ENCODE measurements at regions not wholly inside any gene's neighbourhood (a gene's known extent, or its start where the extent isn't known, plus 50 kb on each side); places are given as distances from the start of the nearest gene placed in this dataset.

DNA sequence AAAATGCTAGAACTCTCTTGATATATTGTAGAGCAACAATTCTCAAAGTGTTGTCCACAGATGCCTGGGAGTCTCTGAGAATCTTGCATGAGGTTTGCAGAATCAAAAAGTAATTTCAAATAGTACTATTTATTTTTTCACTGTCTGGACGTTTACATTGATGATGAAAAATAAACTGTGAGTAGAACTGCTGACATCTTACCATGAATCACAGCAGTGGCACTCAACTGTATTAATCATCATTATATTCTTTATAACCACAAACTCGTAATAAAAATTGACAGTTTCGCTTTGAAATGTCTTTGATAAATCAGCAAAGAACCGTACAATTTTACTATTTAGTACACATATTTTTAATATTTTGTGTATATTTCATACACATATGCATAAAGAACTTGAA is 94.5 kb downstream of the NAF1 start (continued):
- TF ChIP-seq SP2 (IDR thresholded peaks at IDR 0.05; ENCODE audit: low read length) (no peak), FOSL1 (IDR thresholded peaks at IDR 0.05; ENCODE audit: insufficient read depth, low read depth, low read length) (no peak)

DNA sequence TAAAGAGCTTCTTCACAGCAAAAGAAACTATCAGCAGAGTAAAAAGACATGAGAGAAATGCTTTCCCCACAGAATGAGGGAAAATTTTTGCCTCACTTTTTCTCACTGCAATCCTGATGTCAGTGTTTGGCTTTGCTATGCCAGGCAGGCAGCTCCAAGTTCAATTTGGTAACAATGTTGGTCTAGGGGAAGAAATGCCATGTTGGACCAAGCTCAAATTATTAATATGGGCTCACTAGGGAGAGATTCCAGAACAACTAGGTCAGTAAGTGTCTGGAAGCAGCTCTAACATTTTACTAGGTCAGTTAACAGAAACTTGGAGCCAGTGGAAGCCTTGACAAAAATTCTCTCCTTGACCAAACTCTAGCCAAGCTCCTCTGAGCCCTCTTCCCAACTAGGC is 95.4 kb downstream of the NAF1 start:
- no peak for FAIRE-seq
- H2BK12ac ChIP-seq (ENCODE audit: low read depth, low read length): no peak overlapping the region
- no peak overlapping the region for H2BK15ac ChIP-seq (ENCODE audit: low read length)
- H4K8ac ChIP-seq (ENCODE audit: extremely low read depth, insufficient read depth, low read length): no peak overlapping the region
- no peak overlapping the region for H2BK5ac ChIP-seq (ENCODE audit: low read depth, low read length)
- no peaks in the 10 kb centered on the region for H3K36me3 ChIP-seq (ENCODE audit: control insufficient read depth in 2 of 4, insufficient read depth in 4 of 4, low read length in 3 of 4)
- no peak overlapping the region for H4K91ac ChIP-seq (replicated peaks; ENCODE audit: insufficient read length, low read length)
- no peak overlapping the region for H3K27ac ChIP-seq (ENCODE audit: low read depth, low read length)
- H3K79me1 ChIP-seq (ENCODE audit: low read depth, low read length): no peaks in the 10 kb centered on the region
- no peak overlapping the region for H2BK20ac ChIP-seq (ENCODE audit: low read length)
- H3K4ac ChIP-seq (replicated peaks; ENCODE audit: insufficient read length, low read depth, low read length): no peak overlapping the region
- H2AK5ac ChIP-seq (ENCODE audit: low read depth, low read length): no peak overlapping the region
- H4K20me1 ChIP-seq (replicated peaks in 1 of 2; ENCODE audit: control insufficient read depth in 1 of 2, insufficient read depth in 2 of 2, low read length in 2 of 2): no peaks in the 10 kb centered on the region
- H3K9ac ChIP-seq (replicated peaks in 1 of 4; ENCODE audit: extremely low read depth in 1 of 4, low read depth in 3 of 4, low read length in 3 of 4): no peak overlapping the region
- no peaks in the 10 kb centered on the region for H3K27me3 ChIP-seq (replicated peaks in 1 of 4; ENCODE audit: control insufficient read depth in 3 of 4, extremely low read depth in 1 of 4, insufficient read depth in 3 of 4, low read length in 3 of 4)
- no peak overlapping the region for H3K4me3 ChIP-seq (ENCODE audit: extremely low read depth in 1 of 4, insufficient read depth in 2 of 4, low read depth in 3 of 4, low read length in 4 of 4)
- H3K56ac ChIP-seq (replicated peaks; ENCODE audit: insufficient read length, low read depth, low read length): no peak overlapping the region
- no peak overlapping the region for H2AFZ ChIP-seq (ENCODE audit: low read length)
- no peak overlapping the region for H2BK120ac ChIP-seq (replicated peaks; ENCODE audit: low read depth, low read length)
- H3K23ac ChIP-seq (ENCODE audit: insufficient read length): no peak overlapping the region
- H3K4me2 ChIP-seq (ENCODE audit: insufficient read depth in 1 of 2, low read depth in 2 of 2, low read length in 2 of 2): no peak overlapping the region
- no peak for DNase-seq (ENCODE audit: low read depth in 1 of 2, low spot score in 2 of 2)
- no peak overlapping the region for H3K18ac ChIP-seq (ENCODE audit: extremely low read depth, low read length)
- H3K23me2 ChIP-seq (ENCODE audit: low read depth, low read length): no peaks in the 10 kb centered on the region
- no peaks in the 10 kb centered on the region for H3K9me3 ChIP-seq (ENCODE audit: insufficient read depth in 2 of 2, low read depth in 1 of 2, low read length in 1 of 2)
- no peaks in the 10 kb centered on the region for H3K79me2 ChIP-seq (ENCODE audit: control insufficient read depth in 1 of 2, insufficient read depth in 2 of 2, low read length in 2 of 2)
- H3K14ac ChIP-seq (ENCODE audit: insufficient read length): no peak overlapping the region
- H3K4me1 ChIP-seq (replicated peaks in 1 of 4; ENCODE audit: control insufficient read depth in 3 of 4, insufficient read depth in 4 of 4, low read length in 3 of 4): no peaks in the 10 kb centered on the region
- no peak overlapping the region for H4K5ac ChIP-seq (ENCODE audit: insufficient read length, low read depth, low read length)
- POLR2A ChIA-PET (ENCODE audit: partially characterized antibody): no interaction called here
- CTCF ChIA-PET (ENCODE audit: partially characterized antibody): interaction anchor here (1.1 to 3.4 kb wide), 2 partner anchors 24 to 36 kb away, joined by 3 to 16 read pairs; no protein-coding TSS in a partner anchor
- TF ChIP-seq ASH2L (IDR thresholded peaks at IDR 0.05; ENCODE audit: low read length) (no peak), SAP30 (IDR thresholded peaks at IDR 0.05; ENCODE audit: insufficient read depth, insufficient replicate concordance, low read length) (no peak), RBBP5 (IDR thresholded peaks at IDR 0.05; ENCODE audit: borderline replicate concordance, low read depth, low read length) (no peak), POLR2A (IDR thresholded peaks at IDR 0.05; ENCODE audit: control extremely low read depth in 1 of 2, low read depth in 2 of 2, low read length in 2 of 2) (no peak), JUN (IDR thresholded peaks at IDR 0.05; ENCODE audit: low read depth, low read length) (no peak), EZH2 (IDR thresholded peaks at IDR 0.05; ENCODE audit: low read depth, low read length, severe bottlenecking) (no peak), RNF2 (IDR thresholded peaks at IDR 0.05; ENCODE audit: borderline replicate concordance, low read depth, low read length, missing control alignments, poor library complexity, severe bottlenecking) (no peak), TBP (IDR thresholded peaks at IDR 0.05; ENCODE audit: low read depth, low read length) (no peak), HDAC6 (IDR thresholded peaks at IDR 0.05; ENCODE audit: low read depth, low read length) (no peak), SIX5 (IDR thresholded peaks at IDR 0.05; ENCODE audit: low read depth, low read length) (no peak), SIRT6 (IDR thresholded peaks at IDR 0.05; ENCODE audit: low read length) (no peak), SIN3A (conservative IDR thresholded peaks at IDR 0.05 in 1 of 2, IDR thresholded peaks at IDR 0.05 in 1 of 2; ENCODE audit: low read depth in 1 of 2, low read length in 2 of 2) (no peak), CBX8 (IDR thresholded peaks at IDR 0.05; ENCODE audit: borderline replicate concordance, low read depth, low read length) (no peak)

Measured in H1 (cell line).